Thyroid gland (tissue), 4 donors: ENCODE measurements at regions not wholly inside any gene's neighbourhood (a gene's known extent, or its start where the extent isn't known, plus 50 kb on each side); places are given as distances from the start of the nearest gene placed in this dataset.

Experiments used
- CTCF ChIP-seq, 6 experiments: fragments of 200-600 bp in 3 of 6; fragments of 450-650 bp in 3 of 6; sonication (generic) in 3 of 6; IDR thresholded peaks; one replicate each; pipeline ENCODE4 v1.5.1; 2016 to 2019; ENCODE audit warnings: antibody characterized with exemption in 6 of 6, mild to moderate bottlenecking in 2 of 6, inconsistent platforms in 1 of 6, moderate library complexity in 1 of 6
- POLR2A ChIP-seq, 2 donors: fragments of 450-650 bp; IDR thresholded peaks; one replicate each; pipeline ENCODE4 v1.6.1; 2017; ENCODE audit warnings: antibody characterized with exemption in 2 of 2, mild to moderate bottlenecking in 2 of 2, moderate library complexity in 1 of 2

DNA sequence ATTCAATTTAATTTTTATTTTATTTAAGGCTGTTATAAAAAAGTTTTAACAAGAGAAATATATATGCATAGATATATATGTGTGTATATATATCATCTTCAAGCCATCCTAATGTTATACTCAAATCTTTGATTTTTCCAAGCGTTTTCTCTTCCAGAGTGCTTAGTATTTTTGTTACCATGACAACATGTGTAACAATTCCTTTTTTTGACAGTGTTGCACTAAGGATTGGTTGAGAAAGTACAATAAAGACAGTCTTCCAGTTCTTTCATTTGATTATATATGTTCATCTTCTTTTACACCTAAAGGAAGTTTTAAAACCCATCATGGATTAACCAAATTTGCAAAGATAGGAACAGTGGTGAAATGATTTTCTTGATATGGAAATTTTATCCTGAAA is 171.7 kb downstream of the KLF6 start:
- TF ChIP-seq CTCF (IDR thresholded peaks at IDR 0.05) (no peak), POLR2A (IDR thresholded peaks at IDR 0.05) (no peak)
